ENCODE measurements at regions not wholly inside any gene's neighbourhood (a gene's known extent, or its start where the extent isn't known, plus 50 kb on each side); places are given as distances from the start of the nearest gene placed in this dataset.

DNA sequence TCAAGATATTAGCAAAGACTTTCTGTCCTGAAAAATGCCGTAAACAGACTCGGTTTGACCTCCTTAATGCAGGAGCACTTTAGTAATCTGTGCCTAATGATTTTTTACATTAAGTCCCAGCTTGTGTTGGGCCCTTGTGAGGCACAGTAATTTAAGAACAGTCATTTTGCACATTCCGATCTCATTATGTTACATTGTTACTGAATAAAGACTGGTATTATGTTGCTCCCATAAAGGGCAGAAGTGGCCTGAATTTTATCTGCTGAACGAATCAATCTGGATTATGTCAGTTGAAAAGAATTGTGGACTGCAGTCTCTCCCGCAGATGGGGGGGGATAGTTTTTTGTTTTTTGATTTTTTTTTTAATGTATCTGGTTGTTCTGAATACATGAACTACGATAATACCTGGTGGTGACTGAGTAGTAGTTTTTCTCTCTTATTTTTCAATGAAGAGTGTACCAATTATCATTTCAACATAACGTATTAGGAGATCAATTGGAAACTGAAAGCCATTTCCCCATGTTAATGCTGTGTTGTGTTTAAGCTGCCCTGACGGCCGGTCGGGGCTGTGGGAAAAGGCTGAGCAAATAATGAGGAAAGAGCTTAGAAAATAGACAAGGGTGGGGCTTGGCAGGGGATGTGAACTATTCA is 290.2 kb downstream of the ZNF536 start:
- Mint-ChIP-seq H3K4me3 (no peak overlapping the region), H3K9me3 (peaks cover 3% of the 10 kb centered on the region; the same call in 1 of the 3 replicates), H3K36me3 (ENCODE audit: low read depth) (no peaks in the 10 kb centered on the region), H3K4me1 (peaks cover 27% of the 10 kb centered on the region), H3K27ac (no peak overlapping the region), H3K27me3 (ENCODE audit: insufficient read depth, low read depth, poor library complexity) (peaks cover 12% of the 10 kb centered on the region)
- no peaks in the 10 kb centered on the region for H3K27me3 ChIP-seq (ENCODE audit: insufficient read depth)
- no peak overlapping the region for H2AFZ ChIP-seq
- H3K4me3 ChIP-seq: no peak overlapping the region
- peaks cover 22% of the 10 kb centered on the region for H3K4me1 ChIP-seq (ENCODE audit: insufficient read depth)
- no peaks in the 10 kb centered on the region for H3K79me2 ChIP-seq (replicated peaks; ENCODE audit: insufficient read depth)
- H4K20me1 ChIP-seq (replicated peaks; ENCODE audit: insufficient read depth): no peaks in the 10 kb centered on the region; the same call in 1 of the 2 replicates
- H3K9me2 ChIP-seq (ENCODE audit: insufficient read depth): no peaks in the 10 kb centered on the region
- H3K27ac ChIP-seq (ENCODE audit: low read depth): no peak overlapping the region
- no peak for TF ChIP-seq ZNF331 (CRISPR knock-in tag; IDR thresholded peaks at IDR 0.05; ENCODE audit: low read depth)
- TF ChIP-seq, protein P1, sequence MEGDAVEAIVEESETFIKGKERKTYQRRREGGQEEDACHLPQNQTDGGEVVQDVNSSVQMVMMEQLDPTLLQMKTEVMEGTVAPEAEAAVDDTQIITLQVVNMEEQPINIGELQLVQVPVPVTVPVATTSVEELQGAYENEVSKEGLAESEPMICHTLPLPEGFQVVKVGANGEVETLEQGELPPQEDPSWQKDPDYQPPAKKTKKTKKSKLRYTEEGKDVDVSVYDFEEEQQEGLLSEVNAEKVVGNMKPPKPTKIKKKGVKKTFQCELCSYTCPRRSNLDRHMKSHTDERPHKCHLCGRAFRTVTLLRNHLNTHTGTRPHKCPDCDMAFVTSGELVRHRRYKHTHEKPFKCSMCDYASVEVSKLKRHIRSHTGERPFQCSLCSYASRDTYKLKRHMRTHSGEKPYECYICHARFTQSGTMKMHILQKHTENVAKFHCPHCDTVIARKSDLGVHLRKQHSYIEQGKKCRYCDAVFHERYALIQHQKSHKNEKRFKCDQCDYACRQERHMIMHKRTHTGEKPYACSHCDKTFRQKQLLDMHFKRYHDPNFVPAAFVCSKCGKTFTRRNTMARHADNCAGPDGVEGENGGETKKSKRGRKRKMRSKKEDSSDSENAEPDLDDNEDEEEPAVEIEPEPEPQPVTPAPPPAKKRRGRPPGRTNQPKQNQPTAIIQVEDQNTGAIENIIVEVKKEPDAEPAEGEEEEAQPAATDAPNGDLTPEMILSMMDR (conservative IDR thresholded peaks at IDR 0.05; ENCODE audit: low read depth in 2 of 2): no peak
- no peak for TF ChIP-seq REST (IDR thresholded peaks at IDR 0.05; ENCODE audit: unreplicated experiment)
- no peak for TF ChIP-seq JUNB (IDR thresholded peaks at IDR 0.05; ENCODE audit: unreplicated experiment)
- no peak for TF ChIP-seq POLR2AphosphoS5 (IDR thresholded peaks at IDR 0.05; ENCODE audit: low read depth)
- no peak for TF ChIP-seq EZH2 (IDR thresholded peaks at IDR 0.05; ENCODE audit: low read depth, unreplicated experiment)
- TF ChIP-seq NANOG (IDR thresholded peaks at IDR 0.05; ENCODE audit: borderline replicate concordance): no peak
- no peak for TF ChIP-seq ETS1 (IDR thresholded peaks at IDR 0.05)
- ATAC-seq: no peak
- DNase-seq (ENCODE audit: low spot score): no peak
- no peaks in the 10 kb centered on the region for H3K36me3 ChIP-seq (ENCODE audit: insufficient read depth)
- peak overlapping the region; percentile 1; the same call in 1 of the 2 replicates for H3K4me2 ChIP-seq
- no peaks in the 10 kb centered on the region for H3F3A ChIP-seq (replicated peaks; ENCODE audit: low read depth)

- no peaks in the 10 kb centered on the region; the same call in 1 of the 2 replicates for H4K20me1 ChIP-seq (replicated peaks; ENCODE audit: insufficient read depth)
- Mint-ChIP-seq H3K27ac (no peak overlapping the region), H3K9me3 (peaks cover 3% of the 10 kb centered on the region; the same call in 1 of the 3 replicates), H3K27me3 (ENCODE audit: insufficient read depth, low read depth, poor library complexity) (peaks cover 9% of the 10 kb centered on the region), H3K36me3 (ENCODE audit: low read depth) (no peaks in the 10 kb centered on the region), H3K4me1 (peaks cover 26% of the 10 kb centered on the region), H3K4me3 (no peak overlapping the region)
- peaks cover 22% of the 10 kb centered on the region for H3K4me1 ChIP-seq (ENCODE audit: insufficient read depth)
- no peak overlapping the region for H3K4me2 ChIP-seq
- H3K79me2 ChIP-seq (replicated peaks; ENCODE audit: insufficient read depth): no peaks in the 10 kb centered on the region
- no peak overlapping the region for H2AFZ ChIP-seq
- no peak overlapping the region for H3K27ac ChIP-seq (ENCODE audit: low read depth)
- ATAC-seq (no peak), DNase-seq (ENCODE audit: low spot score) (no peak)
- no peaks in the 10 kb centered on the region for H3K27me3 ChIP-seq (ENCODE audit: insufficient read depth)
- H3K9me2 ChIP-seq (ENCODE audit: insufficient read depth): no peaks in the 10 kb centered on the region
- H3K4me3 ChIP-seq: no peak overlapping the region
- H3K36me3 ChIP-seq (ENCODE audit: insufficient read depth): no peaks in the 10 kb centered on the region
- no peaks in the 10 kb centered on the region for H3F3A ChIP-seq (replicated peaks; ENCODE audit: low read depth)
- TF ChIP-seq ZNF114 (CRISPR knock-in tag; IDR thresholded peaks at IDR 0.05) (no peak), NANOG (IDR thresholded peaks at IDR 0.05; ENCODE audit: borderline replicate concordance) (no peak), POLR2AphosphoS5 (IDR thresholded peaks at IDR 0.05; ENCODE audit: low read depth) (no peak)
- TF ChIP-seq, protein P1 (conservative IDR thresholded peaks at IDR 0.05; ENCODE audit: low read depth in 2 of 2): no peak
These were observed 287.5 kb downstream of the ZNF536 start for GRCh38 chr19:30659638-30660037.
